Fibroblast of lung (primary cell): ENCODE measurements at regions not wholly inside any gene's neighbourhood (a gene's known extent, or its start where the extent isn't known, plus 50 kb on each side); places are given as distances from the start of the nearest gene placed in this dataset.
"Not testable (repeated sequence)": the region's sequence is repeated elsewhere in the genome, so short reads cannot be mapped to it uniquely, and the experiment has no call there.

Experiments
- DNase-seq, 2 donors: peaks; one replicate each; pipeline versions ENCODE4 v3.0.0 to v3.0.0-alpha.2; 2010; ENCODE audit warnings: low read depth in 2 of 2
- H2AFZ ChIP-seq: 2 replicates; pipeline ENCODE4 v1.5.1; 2012; ENCODE audit warnings: low read length, control low read depth, inconsistent platforms
- H3K27ac ChIP-seq: 2 replicates; pipeline ENCODE4 v1.5.1; 2011; ENCODE audit warnings: low read length, control low read depth; ENCODE audit not compliant: insufficient read depth
- H3K27me3 ChIP-seq: 2 replicates; pipeline ENCODE4 v1.5.1; 2011; ENCODE audit warnings: mild to moderate bottlenecking, low read length; ENCODE audit not compliant: control insufficient read depth, insufficient read depth
- H3K36me3 ChIP-seq: 2 replicates; pipeline ENCODE4 v1.5.1; 2011; ENCODE audit warnings: low read length; ENCODE audit not compliant: control insufficient read depth, insufficient read depth
- H3K4me1 ChIP-seq: 2 replicates; pipeline ENCODE4 v1.5.1; 2011; ENCODE audit warnings: low read length; ENCODE audit not compliant: control insufficient read depth, insufficient read depth; ENCODE audit errors: extremely low read depth
- H3K4me2 ChIP-seq: 2 replicates; pipeline ENCODE4 v1.5.1; 2011; ENCODE audit warnings: low read length, control low read depth; ENCODE audit not compliant: insufficient read depth; ENCODE audit errors: extremely low read depth
- H3K4me3 ChIP-seq, 4 experiments: fragments of 200-600 bp in 1 of 4; sonication (generic) in 1 of 4; replicated peaks in 1 of 4; 2 replicates each; pipeline ENCODE4 v1.5.1; 2011 to 2016; ENCODE audit warnings: low read length in 4 of 4, low read depth in 3 of 4, mild to moderate bottlenecking in 3 of 4, control low read depth in 2 of 4, inconsistent platforms in 1 of 4, mixed read lengths in 1 of 4; ENCODE audit not compliant: insufficient read depth in 1 of 4; ENCODE audit errors: control extremely low read depth in 1 of 4
- H3K79me2 ChIP-seq: 2 replicates; pipeline ENCODE4 v1.5.1; 2012; ENCODE audit warnings: mild to moderate bottlenecking, low read length, inconsistent platforms; ENCODE audit not compliant: control insufficient read depth, insufficient read depth
- H3K9ac ChIP-seq: 2 replicates; pipeline ENCODE4 v1.5.1; 2011; ENCODE audit warnings: mild to moderate bottlenecking, low read length, control low read depth; ENCODE audit not compliant: insufficient read depth
- H3K9me3 ChIP-seq: 2 replicates; pipeline ENCODE4 v1.5.1; 2012; ENCODE audit warnings: low read depth, low read length; ENCODE audit not compliant: control insufficient read depth, insufficient read depth
- H4K20me1 ChIP-seq: 2 replicates; pipeline ENCODE4 v1.5.1; 2011; ENCODE audit warnings: low read length; ENCODE audit not compliant: control insufficient read depth, insufficient read depth; ENCODE audit errors: extremely low read depth
- CTCF ChIP-seq, 2 donors: IDR thresholded peaks in 1 of 2; conservative IDR thresholded peaks in 1 of 2; 1 replicate in 1 of 2; 2 replicates in 1 of 2; pipeline ENCODE4 v1.5.1; 2011 to 2012; ENCODE audit warnings: low read length in 2 of 2, control low read depth in 1 of 2, inconsistent platforms in 1 of 2, low read depth in 1 of 2, mild to moderate bottlenecking in 1 of 2
- EZH2 ChIP-seq: IDR thresholded peaks from 2 replicates; pipeline ENCODE4 v1.5.1; 2012; ENCODE audit warnings: low read length, control low read depth, mild to moderate bottlenecking; ENCODE audit errors: missing control alignments

- no peak for DNase-seq
- Histone ChIP-seq H3K27ac (no peak overlapping the region), H3K9me3 (no peaks in the 10 kb centered on the region), H3K4me2 (no peak overlapping the region), H3K9ac (no peak overlapping the region), H3K27me3 (no peaks in the 10 kb centered on the region), H4K20me1 (no peaks in the 10 kb centered on the region), H3K4me1 (peaks cover 2% of the 10 kb centered on the region), H2AFZ (no peak overlapping the region), H3K4me3 (no peak overlapping the region), H3K79me2 (no peaks in the 10 kb centered on the region), H3K36me3 (no peaks in the 10 kb centered on the region)
- TF ChIP-seq EZH2 (no peak), CTCF (conservative IDR thresholded peaks at IDR 0.05 in 1 of 2, IDR thresholded peaks at IDR 0.05 in 1 of 2; ENCODE audit: low read depth in 1 of 2, low read length in 2 of 2) (no peak)
Observed at GRCh38 chr11:130562549-130562948, 114.1 kb downstream of the ADAMTS15 start.

GRCh38 chr11:130566360-130566759 lies 117.9 kb downstream of the ADAMTS15 start:
- H4K20me1 ChIP-seq, H3K9ac ChIP-seq, H3K36me3 ChIP-seq, H3K27me3 ChIP-seq, H3K27ac ChIP-seq, H3K4me3 ChIP-seq, H3K4me2 ChIP-seq, H3K4me1 ChIP-seq, H3K9me3 ChIP-seq, DNase-seq, H2AFZ ChIP-seq, H3K79me2 ChIP-seq: not testable (repeated sequence)

- H3K79me2 ChIP-seq: no peaks in the 10 kb centered on the region
- H3K9me3 ChIP-seq: no peaks in the 10 kb centered on the region
- H3K4me1 ChIP-seq: no peaks in the 10 kb centered on the region
- H3K9ac ChIP-seq: no peak overlapping the region
- no peak overlapping the region for H2AFZ ChIP-seq
- H4K20me1 ChIP-seq: no peaks in the 10 kb centered on the region
- H3K27me3 ChIP-seq: no peaks in the 10 kb centered on the region
- no peaks in the 10 kb centered on the region for H3K36me3 ChIP-seq
- DNase-seq: no peak
- H3K4me2 ChIP-seq: no peak overlapping the region
- TF ChIP-seq CTCF (conservative IDR thresholded peaks at IDR 0.05 in 1 of 2, IDR thresholded peaks at IDR 0.05 in 1 of 2; ENCODE audit: low read depth in 1 of 2, low read length in 2 of 2) (no peak), EZH2 (no peak)
- no peak overlapping the region for H3K4me3 ChIP-seq
- H3K27ac ChIP-seq: no peak overlapping the region
Observed at GRCh38 chr11:130571519-130571918, 123.1 kb downstream of the ADAMTS15 start.
